DOHH2 (cell line): ENCODE measurements at regions not wholly inside any gene's neighbourhood (a gene's known extent, or its start where the extent isn't known, plus 50 kb on each side); places are given as distances from the start of the nearest gene placed in this dataset.

Source experiments
- EZH2phosphoT487 ChIP-seq: fragments of 200-600 bp; sonication (generic); IDR thresholded peaks from 2 replicates; pipeline ENCODE4 v1.6.1; 2017; ENCODE audit warnings: borderline replicate concordance, mild to moderate bottlenecking, antibody characterized with exemption, low read length, moderate library complexity, mixed read lengths
- TF ChIP-seq, protein P1 (sequence below): fragments of 200-600 bp; sonication (generic); IDR thresholded peaks from one replicate; pipeline ENCODE4 v1.5.1; 2014; ENCODE audit warnings: antibody characterized with exemption, mild to moderate bottlenecking, low read depth, low read length; ENCODE audit not compliant: poor library complexity, severe bottlenecking

GRCh38 chr3:34856081-34856947 is 783.0 kb upstream of the ARPP21 start:
- TF ChIP-seq, protein P1, sequence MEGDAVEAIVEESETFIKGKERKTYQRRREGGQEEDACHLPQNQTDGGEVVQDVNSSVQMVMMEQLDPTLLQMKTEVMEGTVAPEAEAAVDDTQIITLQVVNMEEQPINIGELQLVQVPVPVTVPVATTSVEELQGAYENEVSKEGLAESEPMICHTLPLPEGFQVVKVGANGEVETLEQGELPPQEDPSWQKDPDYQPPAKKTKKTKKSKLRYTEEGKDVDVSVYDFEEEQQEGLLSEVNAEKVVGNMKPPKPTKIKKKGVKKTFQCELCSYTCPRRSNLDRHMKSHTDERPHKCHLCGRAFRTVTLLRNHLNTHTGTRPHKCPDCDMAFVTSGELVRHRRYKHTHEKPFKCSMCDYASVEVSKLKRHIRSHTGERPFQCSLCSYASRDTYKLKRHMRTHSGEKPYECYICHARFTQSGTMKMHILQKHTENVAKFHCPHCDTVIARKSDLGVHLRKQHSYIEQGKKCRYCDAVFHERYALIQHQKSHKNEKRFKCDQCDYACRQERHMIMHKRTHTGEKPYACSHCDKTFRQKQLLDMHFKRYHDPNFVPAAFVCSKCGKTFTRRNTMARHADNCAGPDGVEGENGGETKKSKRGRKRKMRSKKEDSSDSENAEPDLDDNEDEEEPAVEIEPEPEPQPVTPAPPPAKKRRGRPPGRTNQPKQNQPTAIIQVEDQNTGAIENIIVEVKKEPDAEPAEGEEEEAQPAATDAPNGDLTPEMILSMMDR = no peak
- no peak for TF ChIP-seq EZH2phosphoT487
